NCI-H1105 treated with DMSO at 0.1 percent for 48 hours (cell line): ENCODE measurements at regions not wholly inside any gene's neighbourhood (a gene's known extent, or its start where the extent isn't known, plus 50 kb on each side); places are given as distances from the start of the nearest gene placed in this dataset.

ENCODE experiments used
- DNase-seq: peaks from one replicate; lab custom pipeline; 2025; lab: John Stamatoyannopoulos, UW

DNA sequence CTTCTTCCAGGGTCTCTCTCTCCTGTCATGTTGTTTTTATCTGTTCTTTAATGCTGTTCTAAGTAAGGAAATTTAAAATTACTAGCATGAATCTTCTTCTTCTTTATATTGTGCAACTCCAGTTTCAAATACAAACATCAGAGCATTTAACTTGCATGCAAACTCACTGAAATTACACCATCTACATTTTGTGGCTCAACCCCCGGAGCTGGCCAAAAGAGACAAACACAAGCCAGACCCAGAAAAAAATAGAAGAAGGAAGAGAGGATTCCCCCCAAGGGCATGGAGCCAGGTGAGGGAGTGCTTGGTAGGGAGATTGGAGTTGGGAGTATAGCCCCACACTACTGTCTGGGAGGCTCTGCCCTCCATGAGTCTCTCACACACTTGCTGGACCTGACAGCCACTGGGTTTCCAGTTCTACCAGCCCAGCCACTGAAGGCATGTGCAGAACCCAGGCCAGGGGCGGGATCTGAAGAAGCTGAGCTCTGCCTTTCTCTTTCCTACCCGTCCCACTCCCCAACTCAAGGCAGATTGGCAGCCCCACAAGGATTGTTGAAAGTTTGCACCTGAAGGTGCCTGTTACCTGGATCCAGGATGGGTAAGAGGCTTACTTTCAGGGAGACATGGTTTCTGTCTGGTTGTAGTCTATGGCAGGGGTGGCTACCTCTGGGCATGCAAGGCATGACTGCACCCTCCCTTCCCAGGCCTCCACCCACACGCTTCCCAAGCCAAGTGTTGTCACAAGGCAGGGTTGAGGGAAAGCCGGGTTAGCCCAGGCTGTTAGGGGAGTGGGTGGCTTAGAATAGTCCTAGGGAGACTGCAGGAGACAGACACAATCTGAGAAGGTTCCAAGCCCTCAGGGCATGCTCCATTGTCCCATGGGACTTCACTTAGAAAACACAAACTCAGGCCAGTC lies 297.2 kb downstream of the TGFB2 start:
- no peak for DNase-seq

- no peak for DNase-seq
These were observed 298.1 kb downstream of the TGFB2 start for GRCh38 chr1:218643281-218643680.

GRCh38 chr1:218643926-218644325 lies 298.8 kb downstream of the TGFB2 start:
- no peak for DNase-seq

GRCh38 chr1:218646288-218646687 lies 301.2 kb downstream of the TGFB2 start:
- no peak for DNase-seq

DNA sequence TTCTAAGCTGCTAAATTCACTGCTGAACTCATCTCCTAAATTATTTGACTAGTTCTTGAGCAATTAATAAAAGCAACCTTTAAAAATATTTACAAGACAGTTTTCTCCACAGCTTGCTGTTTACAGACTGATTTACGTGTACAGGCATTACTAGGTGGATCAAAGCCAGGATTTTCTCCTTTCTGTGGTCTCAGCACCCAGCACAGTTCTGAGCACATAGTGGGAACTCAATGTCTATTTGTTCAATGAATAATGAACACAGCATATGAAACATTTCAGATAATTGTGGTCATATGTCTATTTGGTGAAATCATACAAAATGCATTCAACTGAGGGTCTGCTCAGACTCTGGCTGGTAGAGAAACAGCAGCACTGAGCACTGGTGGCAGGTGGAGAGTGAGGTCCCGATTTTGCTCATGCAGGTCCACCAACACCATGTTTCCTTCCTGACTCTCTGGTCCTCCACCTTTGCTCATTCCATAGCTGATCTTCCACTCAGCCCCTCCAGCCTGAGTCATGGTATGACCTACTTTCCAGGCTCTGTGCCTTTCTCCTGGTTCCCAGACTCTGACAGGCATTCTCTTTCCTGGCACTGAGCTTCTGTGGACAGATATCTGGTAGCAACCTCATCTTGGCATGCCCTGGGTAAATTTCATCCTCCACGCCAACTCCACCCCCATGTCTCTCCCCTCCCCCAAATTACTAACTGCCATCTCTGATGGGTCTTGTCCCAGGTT lies 311.3 kb downstream of the TGFB2 start:
- DNase-seq = no peak

- no peak for DNase-seq
These were observed 313.1 kb downstream of the TGFB2 start for GRCh38 chr1:218658269-218658668.

DNA sequence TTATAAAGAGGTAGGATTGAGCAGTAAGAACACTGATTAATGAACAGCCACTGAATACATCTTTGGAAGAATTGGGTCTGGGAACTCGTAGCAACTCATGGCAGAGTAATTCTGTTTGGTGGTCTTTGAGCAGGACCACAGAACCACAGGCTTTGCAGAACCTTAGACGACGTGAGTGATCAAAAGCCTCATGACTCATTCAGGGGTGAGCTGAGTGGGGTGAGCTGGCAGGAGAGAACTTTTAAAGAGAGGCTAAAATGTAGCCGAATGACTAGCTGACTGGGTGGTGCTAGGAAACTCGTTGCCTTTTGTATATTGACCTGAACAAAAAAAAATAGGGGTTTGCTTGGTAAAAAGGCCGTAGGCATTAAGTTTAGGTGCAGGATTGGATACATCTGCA lies 313.8 kb downstream of the TGFB2 start:
- DNase-seq = no peak

GRCh38 chr1:218659911-218660677 lies 315.0 kb downstream of the TGFB2 start:
- DNase-seq = no peak

GRCh38 chr1:218660678-218661053 lies 315.5 kb downstream of the TGFB2 start:
- no peak for DNase-seq

DNA sequence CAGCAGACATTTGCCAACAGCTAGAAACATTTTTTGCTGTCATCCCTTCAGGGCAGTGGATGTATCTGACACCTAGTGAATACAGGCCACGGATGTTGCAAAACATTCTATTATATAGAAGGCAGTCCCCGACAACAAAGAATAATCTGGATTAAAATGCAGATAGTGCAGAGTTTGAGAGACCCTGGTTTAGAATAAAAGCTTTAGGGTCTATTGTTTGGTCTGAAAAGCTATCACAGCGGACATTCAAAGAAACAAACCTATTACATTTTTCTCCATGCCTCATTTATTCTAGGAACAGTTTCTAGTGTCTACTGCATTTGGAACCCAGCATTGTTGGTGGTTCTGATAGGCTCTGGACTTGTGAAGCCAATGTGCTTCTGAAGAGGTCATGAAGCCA lies 316.3 kb downstream of the TGFB2 start:
- no peak for DNase-seq

DNA sequence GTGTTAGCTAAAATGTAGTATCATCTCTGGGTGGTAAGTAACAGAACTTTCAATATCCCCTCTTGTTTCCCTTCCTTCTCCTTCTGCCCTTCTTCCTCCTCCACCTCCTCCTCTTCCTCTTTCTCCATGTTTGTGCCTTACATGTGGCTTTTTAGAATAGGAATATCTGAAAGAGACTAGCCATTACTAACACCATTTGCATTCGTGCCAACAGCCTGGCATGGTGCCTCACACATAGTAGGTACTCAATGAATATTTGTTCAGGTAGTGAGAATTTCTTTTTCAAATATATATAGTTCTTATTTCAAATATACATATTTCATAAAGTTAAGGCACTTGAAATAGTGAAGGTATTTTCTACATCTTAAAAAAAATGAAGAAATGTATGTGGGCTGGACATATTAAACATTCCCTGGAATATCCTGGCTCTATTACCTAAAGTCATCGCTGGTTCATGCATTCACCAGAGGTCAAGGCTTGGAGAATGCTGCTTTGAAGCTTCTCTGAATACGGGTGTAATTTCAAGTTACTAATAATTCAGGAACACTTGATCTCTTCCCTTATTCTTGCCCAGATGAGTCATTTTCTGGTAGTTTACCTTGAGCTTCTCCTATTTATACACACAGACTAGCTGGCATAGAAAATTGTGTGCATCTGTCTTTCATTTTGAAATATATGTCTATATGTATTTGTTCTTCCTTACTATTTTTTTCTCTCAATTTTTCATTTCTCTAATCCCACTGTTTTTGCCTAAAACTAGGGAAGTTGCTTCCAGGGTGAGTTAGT lies 319.4 kb downstream of the TGFB2 start:
- no peak for DNase-seq

DNA sequence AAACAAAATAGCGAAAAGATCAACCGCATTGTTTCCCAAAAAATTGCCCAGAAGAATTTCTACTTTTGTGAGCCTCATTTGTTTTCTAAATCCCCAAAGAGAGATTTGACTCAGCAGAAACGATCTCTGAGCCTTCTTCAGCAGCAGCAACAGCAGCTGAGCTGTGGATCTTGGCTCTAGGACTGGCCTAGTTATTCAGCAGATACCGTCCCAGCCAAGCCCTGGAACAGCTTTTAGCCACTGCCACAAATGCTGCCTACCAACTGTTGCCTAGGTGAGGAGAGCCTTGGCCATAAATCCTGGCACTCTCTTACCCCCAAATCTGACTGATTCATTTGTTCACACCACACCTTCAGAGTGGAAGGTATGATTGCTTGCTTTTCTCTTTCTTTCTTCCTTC lies 320.1 kb downstream of the TGFB2 start:
- DNase-seq = no peak

GRCh38 chr1:218666263-218666662 lies 321.1 kb downstream of the TGFB2 start:
- no peak for DNase-seq

- DNase-seq = no peak
These were observed 322.8 kb downstream of the TGFB2 start for GRCh38 chr1:218667781-218668516.

DNA sequence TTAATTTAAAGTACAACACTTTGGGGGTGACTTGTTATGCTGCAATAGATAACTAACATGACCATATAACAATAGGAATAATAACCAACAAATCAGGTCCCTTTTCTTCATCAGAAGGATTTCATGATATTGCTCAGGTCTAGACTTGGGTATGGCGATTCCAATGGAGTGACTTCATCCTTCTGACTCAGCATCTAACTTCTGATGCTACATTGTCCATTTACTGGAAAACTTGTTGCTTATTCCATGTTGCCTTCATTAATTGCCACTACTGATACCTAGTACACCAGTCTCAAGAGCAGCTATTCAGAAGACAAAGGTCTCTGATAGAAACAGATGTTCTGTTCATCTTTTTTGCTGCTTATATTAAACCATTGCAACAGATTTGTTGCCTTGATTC lies 324.3 kb downstream of the TGFB2 start:
- no peak for DNase-seq

DNA sequence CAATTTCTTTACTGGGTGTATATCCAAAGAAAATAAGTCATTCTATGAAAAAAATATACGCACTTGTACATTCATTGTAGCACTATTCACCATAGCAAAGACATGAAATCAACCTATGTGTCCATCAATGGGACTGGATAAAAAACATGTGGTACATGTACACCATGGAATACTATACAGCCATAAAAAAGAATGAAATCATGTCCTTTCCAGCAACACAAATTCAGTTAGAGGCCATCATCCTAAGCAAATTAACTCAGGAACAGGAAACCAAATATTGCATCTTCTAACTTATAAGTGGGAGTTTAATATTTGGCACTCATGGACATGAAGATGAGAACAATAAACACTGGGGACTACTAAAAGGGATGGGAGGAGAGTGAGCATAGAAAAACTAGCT lies 325.7 kb downstream of the TGFB2 start:
- no peak for DNase-seq

GRCh38 chr1:218671573-218671972 lies 326.4 kb downstream of the TGFB2 start:
- DNase-seq = peak; percentile 82

- DNase-seq = no peak
These were observed 328.0 kb downstream of the TGFB2 start for GRCh38 chr1:218673170-218673569.

GRCh38 chr1:218674280-218674773 lies 329.2 kb downstream of the TGFB2 start:
- DNase-seq = no peak

DNA sequence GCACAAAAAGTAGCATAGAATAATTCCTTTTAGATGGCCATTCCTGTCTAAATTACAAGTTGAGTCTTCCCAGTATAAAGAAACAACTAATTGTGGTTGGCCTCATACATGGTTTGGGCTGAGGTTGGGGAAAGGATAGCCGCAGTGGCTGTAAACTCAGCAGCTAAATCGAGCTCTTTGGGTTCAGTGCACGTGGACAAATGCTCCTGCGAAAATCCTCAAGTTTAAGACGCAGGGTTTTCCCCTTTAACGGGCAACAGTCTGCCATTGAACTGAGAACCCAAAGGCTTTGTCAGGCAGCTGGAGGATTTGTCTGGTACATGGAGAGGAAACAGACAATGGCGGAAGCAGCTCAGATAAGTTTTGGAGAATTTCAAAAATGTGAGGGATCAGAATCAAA lies 331.9 kb downstream of the TGFB2 start:
- DNase-seq = no peak

DNA sequence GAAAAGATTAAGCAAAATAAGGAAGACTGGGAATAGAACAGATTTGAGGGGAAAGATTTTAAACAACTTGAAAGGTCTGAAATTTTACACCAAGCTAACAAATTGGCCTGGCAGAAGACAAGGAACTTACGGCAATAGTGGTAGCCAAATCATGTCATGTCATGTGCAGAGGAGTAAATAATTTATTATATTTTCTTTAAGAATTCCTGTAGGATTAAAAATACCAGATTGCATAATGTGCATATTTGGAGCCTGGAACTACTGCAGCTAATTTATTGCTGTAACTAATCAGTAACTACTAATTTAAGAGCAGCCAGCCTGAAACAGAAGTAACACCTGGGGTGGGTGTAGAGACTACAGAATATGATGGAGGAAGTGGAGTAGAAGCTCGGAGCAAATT lies 334.3 kb downstream of the TGFB2 start:
- no peak for DNase-seq
